ENCODE measurements at regions not wholly inside any gene's neighbourhood (a gene's known extent, or its start where the extent isn't known, plus 50 kb on each side); places are given as distances from the start of the nearest gene placed in this dataset.

- TF ChIP-seq REST (IDR thresholded peaks at IDR 0.05; ENCODE audit: low read depth, low read length), result no peak
- no peak for TF ChIP-seq RB1 (IDR thresholded peaks at IDR 0.05; ENCODE audit: borderline replicate concordance)
- TF ChIP-seq JUNB (IDR thresholded peaks at IDR 0.05), result no peak
- no peak for TF ChIP-seq ZBTB4 (CRISPR knock-in tag; IDR thresholded peaks at IDR 0.05)
- TF ChIP-seq YBX1 (IDR thresholded peaks at IDR 0.05), result no peak
- TF ChIP-seq NFIC (IDR thresholded peaks at IDR 0.05; ENCODE audit: low read depth, low read length), result no peak
- no peak for TF ChIP-seq NFXL1 (IDR thresholded peaks at IDR 0.05; ENCODE audit: borderline replicate concordance)
- no peak for TF ChIP-seq ZNF592 (IDR thresholded peaks at IDR 0.05)
- TF ChIP-seq YY1 (IDR thresholded peaks at IDR 0.05; ENCODE audit: low read depth, low read length), result no peak
- no peak for TF ChIP-seq RAD21 (IDR thresholded peaks at IDR 0.05; ENCODE audit: insufficient read depth, low read depth, low read length)
- TF ChIP-seq ZNF384 (IDR thresholded peaks at IDR 0.05; ENCODE audit: borderline replicate concordance, low read depth, low read length), result no peak
- peak; percentile 82 for TF ChIP-seq BMI1 (IDR thresholded peaks at IDR 0.05; ENCODE audit: borderline replicate concordance)
- TF ChIP-seq HCFC1 (IDR thresholded peaks at IDR 0.05; ENCODE audit: low read length), result no peak
- TF ChIP-seq ZNF274 (IDR thresholded peaks at IDR 0.05; ENCODE audit: insufficient read depth, insufficient read length), result no peak
- no peak for TF ChIP-seq ESRRA (IDR thresholded peaks at IDR 0.05; ENCODE audit: low read length)
- no peak for TF ChIP-seq STAT1 (conservative IDR thresholded peaks at IDR 0.05)
- no peak for TF ChIP-seq ETV6 (conservative IDR thresholded peaks at IDR 0.05 in 1 of 2, IDR thresholded peaks at IDR 0.05 in 1 of 2; ENCODE audit: borderline replicate concordance in 1 of 2, low read depth in 1 of 2)
- 0 out of 2 replicates have a peak, but pooled peaks have one; percentile 31 for TF ChIP-seq ATF2 (IDR thresholded peaks at IDR 0.05; ENCODE audit: low read length)
- TF ChIP-seq GATAD2B (conservative IDR thresholded peaks at IDR 0.05; ENCODE audit: low read depth), result no peak
These were observed 171.4 kb upstream of the SNX7 start (continued) for GRCh38 chr1:98490099-98490498.

All from GM12878 (cell line).